ENCODE measurements at regions not wholly inside any gene's neighbourhood (a gene's known extent, or its start where the extent isn't known, plus 50 kb on each side); places are given as distances from the start of the nearest gene placed in this dataset.

DNA sequence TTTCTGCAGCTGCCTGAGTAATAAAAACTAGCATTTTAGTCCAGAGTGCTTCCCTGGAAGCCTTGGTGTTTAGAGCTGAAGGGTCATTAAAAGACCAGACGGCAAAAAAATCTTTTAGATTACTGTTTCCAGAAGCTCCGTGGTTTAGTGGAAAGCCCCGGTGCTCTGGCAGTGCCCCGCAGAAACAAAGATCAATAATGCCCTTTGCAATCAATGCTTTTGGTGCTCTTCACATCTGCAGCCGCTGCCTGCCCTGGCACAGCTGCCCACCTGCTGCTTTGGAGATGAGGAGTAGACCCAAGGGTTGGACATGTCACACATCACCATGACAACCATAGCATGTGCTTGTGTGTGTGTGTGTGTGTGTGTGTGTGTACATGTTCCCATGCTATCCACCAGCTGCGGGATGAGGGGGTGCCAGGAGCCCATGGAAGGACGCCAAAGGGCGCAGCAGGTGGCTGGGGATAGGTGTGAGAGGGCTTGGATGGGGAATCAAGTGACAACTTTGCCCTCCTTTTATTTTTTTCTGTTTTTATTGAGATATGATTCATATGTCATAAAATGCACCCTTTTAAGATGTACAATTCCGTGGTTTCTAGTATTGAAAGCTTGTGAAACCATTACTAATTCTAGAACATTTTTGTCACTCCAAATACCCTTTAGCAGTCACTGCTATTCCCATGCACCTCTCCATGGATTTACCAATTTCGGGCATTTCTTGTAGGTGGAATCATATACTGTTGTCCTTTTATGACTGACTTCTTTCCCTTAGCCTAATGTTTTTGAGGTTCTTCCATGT is 75.7 kb upstream of the KLHL25 start:
- H3K4me3 ChIP-seq (ENCODE audit: low read depth, low read length), result no peak overlapping the region
- TF ChIP-seq, protein P1, sequence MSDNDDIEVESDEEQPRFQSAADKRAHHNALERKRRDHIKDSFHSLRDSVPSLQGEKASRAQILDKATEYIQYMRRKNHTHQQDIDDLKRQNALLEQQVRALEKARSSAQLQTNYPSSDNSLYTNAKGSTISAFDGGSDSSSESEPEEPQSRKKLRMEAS (IDR thresholded peaks at IDR 0.05; ENCODE audit: low read depth, low read length), result no peak
- no peak for TF ChIP-seq MYC (IDR thresholded peaks at IDR 0.05; ENCODE audit: low read depth, low read length)
- TF ChIP-seq POLR2A (IDR thresholded peaks at IDR 0.05; ENCODE audit: extremely low read depth, insufficient read length), result no peak
- TF ChIP-seq, protein P2, sequence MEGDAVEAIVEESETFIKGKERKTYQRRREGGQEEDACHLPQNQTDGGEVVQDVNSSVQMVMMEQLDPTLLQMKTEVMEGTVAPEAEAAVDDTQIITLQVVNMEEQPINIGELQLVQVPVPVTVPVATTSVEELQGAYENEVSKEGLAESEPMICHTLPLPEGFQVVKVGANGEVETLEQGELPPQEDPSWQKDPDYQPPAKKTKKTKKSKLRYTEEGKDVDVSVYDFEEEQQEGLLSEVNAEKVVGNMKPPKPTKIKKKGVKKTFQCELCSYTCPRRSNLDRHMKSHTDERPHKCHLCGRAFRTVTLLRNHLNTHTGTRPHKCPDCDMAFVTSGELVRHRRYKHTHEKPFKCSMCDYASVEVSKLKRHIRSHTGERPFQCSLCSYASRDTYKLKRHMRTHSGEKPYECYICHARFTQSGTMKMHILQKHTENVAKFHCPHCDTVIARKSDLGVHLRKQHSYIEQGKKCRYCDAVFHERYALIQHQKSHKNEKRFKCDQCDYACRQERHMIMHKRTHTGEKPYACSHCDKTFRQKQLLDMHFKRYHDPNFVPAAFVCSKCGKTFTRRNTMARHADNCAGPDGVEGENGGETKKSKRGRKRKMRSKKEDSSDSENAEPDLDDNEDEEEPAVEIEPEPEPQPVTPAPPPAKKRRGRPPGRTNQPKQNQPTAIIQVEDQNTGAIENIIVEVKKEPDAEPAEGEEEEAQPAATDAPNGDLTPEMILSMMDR (IDR thresholded peaks at IDR 0.05; ENCODE audit: low read depth, low read length), result no peak
- no peak for DNase-seq (ENCODE audit: low read depth)

DNA sequence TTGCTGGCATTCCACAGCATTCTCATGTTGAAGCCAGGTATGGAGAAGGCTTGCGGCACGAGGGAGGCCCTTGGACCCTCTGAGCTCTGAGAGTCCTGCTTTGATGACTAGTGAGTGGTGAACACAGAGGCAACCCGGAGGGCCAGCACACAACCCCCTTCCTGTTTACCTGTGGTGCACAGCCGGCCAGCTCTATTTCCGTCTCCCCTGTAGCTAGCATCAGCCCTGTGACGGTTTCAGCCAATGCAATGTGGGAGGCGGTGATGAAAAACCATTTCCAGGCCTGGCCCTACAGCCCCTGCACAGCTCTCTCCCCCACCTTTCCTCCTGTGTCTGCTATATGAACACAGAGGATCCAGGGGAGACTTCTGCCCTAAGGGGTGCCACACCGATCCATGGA is 76.8 kb upstream of the KLHL25 start:
- no peak overlapping the region for H3K4me3 ChIP-seq (ENCODE audit: low read depth, low read length)
- no peak for DNase-seq (ENCODE audit: low read depth)
- TF ChIP-seq, protein P2 (IDR thresholded peaks at IDR 0.05; ENCODE audit: low read depth, low read length), result no peak
- TF ChIP-seq, protein P1 (IDR thresholded peaks at IDR 0.05; ENCODE audit: low read depth, low read length), result no peak
- TF ChIP-seq MYC (IDR thresholded peaks at IDR 0.05; ENCODE audit: low read depth, low read length) (no peak), POLR2A (IDR thresholded peaks at IDR 0.05; ENCODE audit: extremely low read depth, insufficient read length) (no peak)

DNA sequence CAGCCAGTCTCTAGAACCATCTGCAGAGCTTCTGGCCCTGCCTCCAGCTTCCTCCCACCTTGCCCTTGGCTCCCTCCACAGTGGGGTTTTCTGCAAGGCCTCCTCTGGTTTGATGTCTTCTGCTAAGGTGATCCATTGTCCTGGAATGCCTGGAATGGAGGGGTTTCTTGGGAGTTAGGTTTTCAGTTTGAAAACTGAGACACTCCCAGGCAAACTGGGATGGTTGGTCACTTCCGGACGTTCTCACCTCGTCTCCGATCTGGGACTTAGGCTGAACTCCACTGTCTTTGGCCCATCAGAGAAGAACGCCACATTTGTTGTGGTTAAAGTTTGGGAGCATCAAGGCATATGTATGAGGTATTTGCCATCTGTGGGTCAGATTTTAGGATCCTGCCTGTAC is 77.4 kb upstream of the KLHL25 start:
- no peak for DNase-seq (ENCODE audit: low read depth)
- TF ChIP-seq POLR2A (IDR thresholded peaks at IDR 0.05; ENCODE audit: extremely low read depth, insufficient read length), result no peak
- no peak for TF ChIP-seq MYC (IDR thresholded peaks at IDR 0.05; ENCODE audit: low read depth, low read length)
- TF ChIP-seq, protein P1 (IDR thresholded peaks at IDR 0.05; ENCODE audit: low read depth, low read length), result no peak
- TF ChIP-seq, protein P2 (IDR thresholded peaks at IDR 0.05; ENCODE audit: low read depth, low read length), result no peak
- H3K4me3 ChIP-seq (ENCODE audit: low read depth, low read length), result no peak overlapping the region

DNA sequence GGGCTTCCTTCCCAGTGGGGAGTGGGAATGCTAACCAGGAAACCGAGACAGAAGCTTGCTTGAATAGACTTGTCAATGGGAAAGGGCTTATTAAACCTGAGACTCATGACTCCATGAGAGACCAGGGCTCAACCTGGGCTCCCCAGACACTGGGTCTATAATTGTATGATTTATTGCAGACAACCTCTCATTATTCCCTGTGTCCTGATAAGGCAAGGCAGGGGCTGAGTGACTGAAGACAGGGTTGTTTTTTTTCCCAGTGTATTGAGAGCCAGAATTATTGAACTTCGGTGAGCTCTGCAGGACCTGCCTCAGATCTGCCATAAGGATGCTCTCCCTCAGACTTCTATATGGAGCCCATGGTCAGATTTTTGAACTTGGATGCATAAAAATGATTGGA is 79.5 kb upstream of the KLHL25 start:
- H3K4me3 ChIP-seq (ENCODE audit: low read depth, low read length), result no peak overlapping the region
- no peak for TF ChIP-seq MYC (IDR thresholded peaks at IDR 0.05; ENCODE audit: low read depth, low read length)
- no peak for TF ChIP-seq POLR2A (IDR thresholded peaks at IDR 0.05; ENCODE audit: extremely low read depth, insufficient read length)
- TF ChIP-seq, protein P1 (IDR thresholded peaks at IDR 0.05; ENCODE audit: low read depth, low read length), result no peak
- TF ChIP-seq, protein P2 (IDR thresholded peaks at IDR 0.05; ENCODE audit: low read depth, low read length), result no peak
- no peak for DNase-seq (ENCODE audit: low read depth)

DNA sequence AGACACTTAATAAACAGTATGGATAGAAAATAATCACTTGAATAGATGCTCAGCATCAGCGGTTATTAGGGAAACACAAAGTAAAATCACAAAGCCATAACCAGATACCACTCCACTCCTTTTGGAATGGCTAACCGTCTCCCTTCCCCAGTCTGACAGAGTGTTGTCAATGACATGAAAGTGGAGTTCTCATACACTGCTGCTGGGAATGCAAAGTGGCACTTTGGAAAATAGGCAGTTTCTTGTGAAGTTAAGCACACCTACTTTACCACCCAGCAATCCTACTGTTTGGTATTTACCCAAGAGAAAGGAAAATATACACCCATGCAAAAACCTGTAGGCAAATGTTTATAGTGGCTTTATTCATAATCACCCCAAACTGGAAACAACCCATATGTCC is 81.0 kb upstream of the KLHL25 start:
- no peak for DNase-seq (ENCODE audit: low read depth)
- TF ChIP-seq MYC (IDR thresholded peaks at IDR 0.05; ENCODE audit: low read depth, low read length) (no peak), POLR2A (IDR thresholded peaks at IDR 0.05; ENCODE audit: extremely low read depth, insufficient read length) (no peak)
- TF ChIP-seq, protein P1 (IDR thresholded peaks at IDR 0.05; ENCODE audit: low read depth, low read length), result no peak
- TF ChIP-seq, protein P2 (IDR thresholded peaks at IDR 0.05; ENCODE audit: low read depth, low read length), result no peak
- no peak overlapping the region for H3K4me3 ChIP-seq (ENCODE audit: low read depth, low read length)
